NCI-H2029 treated with DMSO at 0.1 percent for 48 hours (cell line): ENCODE measurements at regions not wholly inside any gene's neighbourhood (a gene's known extent, or its start where the extent isn't known, plus 50 kb on each side); places are given as distances from the start of the nearest gene placed in this dataset.

ENCODE experiments used
- DNase-seq: peaks from one replicate; lab custom pipeline; 2025; lab: John Stamatoyannopoulos, UW

- no peak for DNase-seq
Measured at GRCh38 chr1:79847700-79848099, 841.2 kb upstream of the ADGRL4 start.

GRCh38 chr1:79845936-79846335, 839.4 kb upstream of the ADGRL4 start:
- DNase-seq, result no peak

GRCh38 chr1:79842811-79843210, 836.3 kb upstream of the ADGRL4 start:
- DNase-seq, result no peak

- DNase-seq, result no peak
Measured at GRCh38 chr1:79839882-79840281, 833.4 kb upstream of the ADGRL4 start.

GRCh38 chr1:79827446-79827845, 820.9 kb upstream of the ADGRL4 start:
- DNase-seq, result no peak

- DNase-seq, result no peak
Measured at GRCh38 chr1:79825551-79825950, 819.0 kb upstream of the ADGRL4 start.

- DNase-seq, result no peak
Measured at GRCh38 chr1:79822053-79822452, 815.5 kb upstream of the ADGRL4 start.

GRCh38 chr1:79819140-79819539, 812.6 kb upstream of the ADGRL4 start:
- no peak for DNase-seq

GRCh38 chr1:79817031-79817560, 810.6 kb upstream of the ADGRL4 start:
- DNase-seq, result no peak

GRCh38 chr1:79815115-79815514, 808.6 kb upstream of the ADGRL4 start:
- no peak for DNase-seq

- DNase-seq, result no peak
Measured at GRCh38 chr1:79811173-79811572, 804.6 kb upstream of the ADGRL4 start.

- no peak for DNase-seq
Measured at GRCh38 chr1:79808816-79809475, 802.4 kb upstream of the ADGRL4 start.

- DNase-seq, result no peak
Measured at GRCh38 chr1:79807816-79808215, 801.3 kb upstream of the ADGRL4 start.

- no peak for DNase-seq
Measured at GRCh38 chr1:79797487-79797886, 791.0 kb upstream of the ADGRL4 start.

GRCh38 chr1:79796434-79796833, 789.9 kb upstream of the ADGRL4 start:
- DNase-seq, result no peak

- DNase-seq, result no peak
Measured at GRCh38 chr1:79792219-79792930, 785.8 kb upstream of the ADGRL4 start.

- DNase-seq, result no peak
Measured at GRCh38 chr1:79791488-79792218, 785.1 kb upstream of the ADGRL4 start.

- no peak for DNase-seq
Measured at GRCh38 chr1:79790950-79791349, 784.4 kb upstream of the ADGRL4 start.

GRCh38 chr1:79787631-79788030, 781.1 kb upstream of the ADGRL4 start:
- no peak for DNase-seq

GRCh38 chr1:79785964-79786363, 779.4 kb upstream of the ADGRL4 start:
- no peak for DNase-seq

- DNase-seq, result no peak
Measured at GRCh38 chr1:79785561-79785960, 779.0 kb upstream of the ADGRL4 start.

- DNase-seq, result no peak
Measured at GRCh38 chr1:79781261-79781660, 774.7 kb upstream of the ADGRL4 start.
